Keratinocyte (primary cell): ENCODE measurements at regions not wholly inside any gene's neighbourhood (a gene's known extent, or its start where the extent isn't known, plus 50 kb on each side); places are given as distances from the start of the nearest gene placed in this dataset.

Source experiments
- DNase-seq: peaks from one replicate; pipeline ENCODE4 v3.0.0-alpha.2; 2011; ENCODE audit warnings: low read depth, missing footprints, low spot score
- FAIRE-seq: peaks from 2 replicates; lab custom pipeline; 2011; peaks lifted over from hg19 to GRCh38; lab: Jason Lieb, UNC
- H2AFZ ChIP-seq: 2 replicates; pipeline ENCODE4 v1.6.0; 2012; ENCODE audit warnings: low read length, control low read depth, inconsistent platforms; ENCODE audit not compliant: control insufficient read depth
- H3K27ac ChIP-seq: 2 replicates; pipeline ENCODE4 v1.5.1; 2011; ENCODE audit warnings: low read length; ENCODE audit not compliant: control insufficient read depth, insufficient read depth
- H3K27me3 ChIP-seq: 3 replicates; pipeline ENCODE4 v1.6.0; 2011; ENCODE audit warnings: low read length; ENCODE audit not compliant: control insufficient read depth, insufficient read depth; ENCODE audit errors: extremely low read depth
- H3K36me3 ChIP-seq, 2 experiments: 2 replicates in 1 of 2; 3 replicates in 1 of 2; pipeline ENCODE4 v1.5.1; 2011; ENCODE audit warnings: low read length in 2 of 2, mild to moderate bottlenecking in 1 of 2; ENCODE audit not compliant: control insufficient read depth in 2 of 2, insufficient read depth in 2 of 2; ENCODE audit errors: extremely low read depth in 1 of 2
- H3K4me1 ChIP-seq: 3 replicates; pipeline ENCODE4 v1.5.1; 2011; ENCODE audit warnings: low read length; ENCODE audit not compliant: control insufficient read depth, insufficient read depth; ENCODE audit errors: extremely low read depth
- H3K4me2 ChIP-seq: 3 replicates; pipeline ENCODE4 v1.6.0; 2011; ENCODE audit warnings: low read depth, low read length; ENCODE audit not compliant: control insufficient read depth, insufficient read depth; ENCODE audit errors: extremely low read depth
- H3K4me3 ChIP-seq, 3 experiments: fragments of 200-600 bp in 1 of 3; sonication (generic) in 1 of 3; 2 replicates in 2 of 3; 3 replicates in 1 of 3; pipeline ENCODE4 v1.5.1; 2011 to 2016; ENCODE audit warnings: low read length in 3 of 3, mild to moderate bottlenecking in 3 of 3, control low read depth in 2 of 3, inconsistent platforms in 1 of 3, low read depth in 1 of 3, mixed read lengths in 1 of 3, mixed run types in 1 of 3, moderate library complexity in 1 of 3; ENCODE audit not compliant: control insufficient read depth in 2 of 3, insufficient read depth in 2 of 3; ENCODE audit errors: extremely low read depth in 1 of 3
- H3K79me2 ChIP-seq: 2 replicates; pipeline ENCODE4 v1.6.0; 2012; ENCODE audit warnings: low read length; ENCODE audit not compliant: control insufficient read depth, insufficient read depth
- H3K9ac ChIP-seq: 3 replicates; pipeline ENCODE4 v1.6.0; 2011; ENCODE audit warnings: low read length; ENCODE audit not compliant: control insufficient read depth, insufficient read depth; ENCODE audit errors: extremely low read depth
- H3K9me1 ChIP-seq: 3 replicates; pipeline ENCODE4 v1.6.0; 2011; ENCODE audit warnings: low read length; ENCODE audit not compliant: control insufficient read depth, insufficient read depth; ENCODE audit errors: extremely low read depth
- H3K9me3 ChIP-seq: 2 replicates; pipeline ENCODE4 v1.5.1; 2012; ENCODE audit warnings: low read depth, low read length; ENCODE audit not compliant: control insufficient read depth
- H4K20me1 ChIP-seq: 3 replicates; pipeline ENCODE4 v1.6.0; 2011; ENCODE audit warnings: low read length; ENCODE audit not compliant: control insufficient read depth, insufficient read depth; ENCODE audit errors: extremely low read depth
- EZH2 ChIP-seq: IDR thresholded peaks from one replicate; pipeline ENCODE4 v1.6.1; 2012; ENCODE audit warnings: inconsistent platforms, mild to moderate bottlenecking, low read length, moderate library complexity
- dilution Hi-C: fragments of 300-500 bp; cut with MboI; formaldehyde crosslinking; loops from one replicate; pipeline ENCODE4 v1.7.0; 2020; ENCODE audit warnings: low sequenced_read_pairs; ENCODE audit not compliant: extremely low pct_ligation_motif_present
- TF ChIP-seq, protein P1 (sequence below), 3 experiments: IDR thresholded peaks in 1 of 3; conservative IDR thresholded peaks in 1 of 3; optimal IDR thresholded peaks in 1 of 3; 2 replicates in 2 of 3; 3 replicates in 1 of 3; pipeline versions ENCODE3 to v1.5.1; 2011; ENCODE audit warnings: low read length in 3 of 3, mild to moderate bottlenecking in 3 of 3, moderate library complexity in 2 of 3, control low read depth in 1 of 3, inconsistent platforms in 1 of 3; ENCODE audit not compliant: insufficient read depth in 2 of 3; ENCODE audit errors: extremely low read depth in 1 of 3

DNA sequence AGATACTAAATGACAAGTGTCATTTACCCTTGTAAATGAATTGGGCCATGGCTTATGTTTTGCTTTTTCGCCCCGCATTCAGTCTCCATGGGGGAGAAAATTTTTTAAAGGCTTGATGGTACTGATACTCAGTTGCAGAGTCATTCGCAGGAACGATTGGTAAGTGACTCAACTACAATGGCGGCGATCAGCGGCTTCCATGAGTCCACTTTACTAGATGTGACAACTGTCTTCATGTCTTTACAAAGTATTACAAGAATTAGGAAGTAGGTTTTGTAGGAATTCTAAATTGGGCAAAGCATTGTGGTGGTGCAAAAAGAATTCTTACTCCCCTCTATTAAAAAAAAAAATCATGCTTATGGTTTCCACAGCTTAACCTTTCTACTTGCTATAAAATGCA lies 108.8 kb upstream of the ZEB1 start:
- no peak for TF ChIP-seq EZH2
- TF ChIP-seq, protein P1, sequence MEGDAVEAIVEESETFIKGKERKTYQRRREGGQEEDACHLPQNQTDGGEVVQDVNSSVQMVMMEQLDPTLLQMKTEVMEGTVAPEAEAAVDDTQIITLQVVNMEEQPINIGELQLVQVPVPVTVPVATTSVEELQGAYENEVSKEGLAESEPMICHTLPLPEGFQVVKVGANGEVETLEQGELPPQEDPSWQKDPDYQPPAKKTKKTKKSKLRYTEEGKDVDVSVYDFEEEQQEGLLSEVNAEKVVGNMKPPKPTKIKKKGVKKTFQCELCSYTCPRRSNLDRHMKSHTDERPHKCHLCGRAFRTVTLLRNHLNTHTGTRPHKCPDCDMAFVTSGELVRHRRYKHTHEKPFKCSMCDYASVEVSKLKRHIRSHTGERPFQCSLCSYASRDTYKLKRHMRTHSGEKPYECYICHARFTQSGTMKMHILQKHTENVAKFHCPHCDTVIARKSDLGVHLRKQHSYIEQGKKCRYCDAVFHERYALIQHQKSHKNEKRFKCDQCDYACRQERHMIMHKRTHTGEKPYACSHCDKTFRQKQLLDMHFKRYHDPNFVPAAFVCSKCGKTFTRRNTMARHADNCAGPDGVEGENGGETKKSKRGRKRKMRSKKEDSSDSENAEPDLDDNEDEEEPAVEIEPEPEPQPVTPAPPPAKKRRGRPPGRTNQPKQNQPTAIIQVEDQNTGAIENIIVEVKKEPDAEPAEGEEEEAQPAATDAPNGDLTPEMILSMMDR (optimal IDR thresholded peaks at IDR 0.05 in 1 of 3, IDR thresholded peaks at IDR 0.05 in 1 of 3, conservative IDR thresholded peaks at IDR 0.05 in 1 of 3; ENCODE audit: extremely low read depth in 1 of 3, insufficient read depth in 2 of 3, low read length in 3 of 3), result no peak

DNA sequence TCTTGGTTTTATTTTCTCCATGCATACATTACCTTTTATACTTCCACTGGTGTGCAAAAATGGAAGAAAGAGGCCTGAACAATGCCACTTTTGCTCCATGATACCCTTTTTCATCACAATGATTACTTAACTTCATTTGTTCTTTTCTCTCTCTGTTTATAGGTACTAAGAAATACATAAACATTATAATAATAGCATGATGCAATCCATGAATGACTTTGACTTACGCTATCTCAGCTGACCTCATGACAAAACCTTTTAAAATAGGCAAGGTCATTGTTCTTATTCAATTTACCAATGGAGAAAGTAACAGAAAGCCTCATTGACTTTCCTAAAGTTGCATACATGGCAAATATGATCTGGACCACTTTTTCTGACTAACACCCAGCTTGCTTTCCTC lies 105.1 kb upstream of the ZEB1 start:
- Histone ChIP-seq H2AFZ (no peak overlapping the region), H3K9me1 (no peaks in the 10 kb centered on the region), H3K27me3 (peaks cover 3% of the 10 kb centered on the region), H3K79me2 (no peaks in the 10 kb centered on the region), H4K20me1 (no peaks in the 10 kb centered on the region), H3K4me3 (no peak overlapping the region), H3K9ac (no peak overlapping the region), H3K4me2 (no peak overlapping the region), H3K4me1 (no peaks in the 10 kb centered on the region), H3K36me3 (no peaks in the 10 kb centered on the region), H3K9me3 (no peaks in the 10 kb centered on the region), H3K27ac (no peak overlapping the region)
- FAIRE-seq, result no peak
- TF ChIP-seq, protein P1 (optimal IDR thresholded peaks at IDR 0.05 in 1 of 3, IDR thresholded peaks at IDR 0.05 in 1 of 3, conservative IDR thresholded peaks at IDR 0.05 in 1 of 3; ENCODE audit: extremely low read depth in 1 of 3, insufficient read depth in 2 of 3, low read length in 3 of 3), result no peak
- TF ChIP-seq EZH2, result no peak
- no peak for DNase-seq
- dilution Hi-C loops, result no loop called here

More for the DNA sequence above, 108.8 kb upstream of the ZEB1 start:
- no peak for DNase-seq
- Histone ChIP-seq H3K79me2 (no peaks in the 10 kb centered on the region), H4K20me1 (no peaks in the 10 kb centered on the region), H3K9me1 (no peaks in the 10 kb centered on the region), H3K36me3 (no peaks in the 10 kb centered on the region), H3K4me1 (no peaks in the 10 kb centered on the region), H3K4me3 (no peak overlapping the region), H3K4me2 (no peak overlapping the region), H3K27ac (no peak overlapping the region), H3K9ac (no peak overlapping the region), H3K27me3 (peaks cover 3% of the 10 kb centered on the region), H2AFZ (no peak overlapping the region), H3K9me3 (no peaks in the 10 kb centered on the region)
- dilution Hi-C loops, result no loop called here
- FAIRE-seq, result no peak
